HG03460 (cell line): ENCODE measurements at regions not wholly inside any gene's neighbourhood (a gene's known extent, or its start where the extent isn't known, plus 50 kb on each side); places are given as distances from the start of the nearest gene placed in this dataset.
"Not testable (repeated sequence)": the region's sequence is repeated elsewhere in the genome, so short reads cannot be mapped to it uniquely, and the experiment has no call there.

ENCODE experiments used
- ATAC-seq: cut with Tn5 transposase; IDR thresholded peaks from one replicate; pipeline ENCODE4 v1.9.1; 2021; ENCODE audit not compliant: unreplicated experiment

DNA sequence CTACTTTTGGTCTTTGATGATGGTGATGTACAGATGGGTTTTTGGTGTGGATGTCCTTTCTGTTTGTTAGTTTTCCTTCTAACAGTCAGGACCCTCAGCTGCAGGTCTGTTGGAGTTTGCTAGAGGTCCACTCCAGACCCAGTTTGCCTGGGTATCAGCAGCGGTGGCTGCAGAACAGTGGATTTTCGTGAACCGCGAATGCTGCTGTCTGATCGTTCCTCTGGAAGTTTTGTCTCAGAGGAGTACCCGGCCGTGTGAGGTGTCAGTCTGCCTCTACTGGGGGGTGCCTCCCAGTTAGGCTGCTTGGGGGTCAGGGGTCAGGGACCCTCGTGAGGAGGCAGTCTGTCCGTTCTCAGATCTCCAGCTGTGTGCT lies 56.6 kb upstream of the TNFAIP8 start:
- not testable (repeated sequence) for ATAC-seq

- not testable (repeated sequence) for ATAC-seq
Measured at GRCh38 chr5:119299615-119300310, 56.1 kb upstream of the TNFAIP8 start.

DNA sequence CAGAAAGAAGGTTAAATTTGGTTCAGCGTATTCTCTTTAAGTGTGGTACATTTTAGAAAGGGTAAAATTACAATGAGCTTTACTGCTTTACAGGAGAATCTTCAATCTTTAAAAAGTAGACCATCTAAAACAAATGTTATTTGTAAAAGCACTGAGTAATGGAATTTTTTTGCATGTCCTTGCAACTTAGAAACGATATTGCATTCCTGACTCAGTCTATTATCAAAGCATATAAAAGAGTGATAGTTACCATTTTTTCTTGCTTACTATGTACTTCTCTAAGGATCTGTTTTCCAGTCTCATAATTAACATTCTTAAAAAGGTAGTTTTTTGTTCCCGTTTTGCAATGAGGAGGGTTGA lies 55.5 kb upstream of the TNFAIP8 start:
- no peak for ATAC-seq

- no peak for ATAC-seq
Measured at GRCh38 chr5:119301210-119301609, 54.6 kb upstream of the TNFAIP8 start.

GRCh38 chr5:119301906-119302305 lies 53.9 kb upstream of the TNFAIP8 start:
- ATAC-seq = no peak

DNA sequence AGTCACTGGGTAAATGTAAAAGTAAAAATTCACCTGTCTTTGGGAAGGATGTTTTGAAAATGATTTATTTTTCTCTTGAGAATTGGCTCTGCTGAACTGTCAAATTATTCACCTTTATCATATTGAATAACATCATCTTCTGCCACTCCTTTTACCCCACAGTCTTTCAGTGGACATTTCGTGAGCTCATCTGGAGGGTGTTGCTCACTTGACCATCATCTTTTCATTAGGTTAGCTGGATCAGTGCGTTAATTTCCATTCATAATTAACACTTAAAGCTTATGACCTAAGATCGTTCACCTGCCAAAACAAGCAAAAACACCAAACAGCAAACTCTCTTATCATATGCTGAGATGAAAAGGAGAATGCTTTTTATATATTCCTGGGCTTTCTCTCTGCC lies 53.4 kb upstream of the TNFAIP8 start:
- no peak for ATAC-seq

- peak; percentile 49 for ATAC-seq
Measured at GRCh38 chr5:119302916-119303897, 52.6 kb upstream of the TNFAIP8 start.

DNA sequence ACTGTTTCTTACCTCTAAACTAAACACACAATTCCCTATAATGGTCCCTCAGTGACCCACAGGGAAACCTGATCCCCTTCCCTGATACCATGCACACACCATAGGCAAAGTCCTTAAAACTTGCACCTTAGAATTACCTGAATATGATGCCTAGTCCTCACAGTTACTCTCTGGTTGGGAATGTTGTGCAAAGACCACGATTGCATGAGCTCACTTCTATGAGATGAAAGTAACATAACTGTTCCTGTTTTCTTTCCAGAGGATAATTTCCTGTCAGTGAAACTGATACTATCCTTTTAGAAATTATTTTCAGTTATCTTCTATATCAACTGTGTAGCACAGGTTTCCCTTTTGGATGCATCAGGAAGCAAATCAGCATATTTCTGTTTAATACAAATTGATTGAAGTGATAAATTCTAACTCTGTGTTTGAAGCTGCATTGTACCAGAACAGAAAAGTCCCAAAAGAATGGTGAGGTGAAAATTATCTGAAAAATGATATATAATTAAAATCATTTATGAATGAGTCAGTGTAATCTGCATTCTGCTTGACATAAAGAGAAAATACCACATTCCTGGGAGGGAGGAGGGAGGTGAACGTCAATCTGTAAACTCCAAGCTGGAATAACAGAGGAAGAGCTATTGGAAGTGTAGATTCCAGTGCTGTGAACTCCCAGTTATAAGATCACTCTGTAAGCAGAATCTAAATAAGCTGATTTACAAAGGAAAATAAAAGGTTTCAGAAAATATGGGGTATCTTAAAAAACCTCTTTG lies 51.2 kb upstream of the TNFAIP8 start:
- ATAC-seq = no peak
